ENCODE measurements at regions not wholly inside any gene's neighbourhood (a gene's known extent, or its start where the extent isn't known, plus 50 kb on each side); places are given as distances from the start of the nearest gene placed in this dataset.
"Not testable (repeated sequence)": the region's sequence is repeated elsewhere in the genome, so short reads cannot be mapped to it uniquely, and the experiment has no call there.

GRCh38 chr12:62168411-62168810, 91.8 kb upstream of the USP15 start:
- no peak for DNase-seq

DNA sequence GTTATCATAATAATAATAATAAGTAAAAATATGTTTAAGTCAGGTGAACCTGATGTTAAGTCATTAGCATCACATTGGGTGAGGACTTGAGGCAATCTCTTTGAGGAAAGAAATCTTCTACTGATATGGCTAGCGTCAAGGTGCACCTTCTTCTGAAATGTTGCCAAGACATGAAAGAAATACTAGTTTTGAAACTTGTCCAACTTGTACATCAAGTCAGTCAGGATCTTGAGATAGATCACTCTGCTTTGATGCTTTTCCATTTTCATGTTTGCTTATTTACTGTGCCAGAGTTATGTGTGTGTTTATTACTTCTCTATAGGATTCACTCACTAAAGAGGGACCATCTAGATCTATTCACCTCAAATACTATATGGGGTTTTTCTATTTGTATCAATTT, 90.0 kb upstream of the USP15 start:
- DNase-seq = no peak

GRCh38 chr12:62190689-62191490, 69.3 kb upstream of the USP15 start:
- no peak for DNase-seq

DNA sequence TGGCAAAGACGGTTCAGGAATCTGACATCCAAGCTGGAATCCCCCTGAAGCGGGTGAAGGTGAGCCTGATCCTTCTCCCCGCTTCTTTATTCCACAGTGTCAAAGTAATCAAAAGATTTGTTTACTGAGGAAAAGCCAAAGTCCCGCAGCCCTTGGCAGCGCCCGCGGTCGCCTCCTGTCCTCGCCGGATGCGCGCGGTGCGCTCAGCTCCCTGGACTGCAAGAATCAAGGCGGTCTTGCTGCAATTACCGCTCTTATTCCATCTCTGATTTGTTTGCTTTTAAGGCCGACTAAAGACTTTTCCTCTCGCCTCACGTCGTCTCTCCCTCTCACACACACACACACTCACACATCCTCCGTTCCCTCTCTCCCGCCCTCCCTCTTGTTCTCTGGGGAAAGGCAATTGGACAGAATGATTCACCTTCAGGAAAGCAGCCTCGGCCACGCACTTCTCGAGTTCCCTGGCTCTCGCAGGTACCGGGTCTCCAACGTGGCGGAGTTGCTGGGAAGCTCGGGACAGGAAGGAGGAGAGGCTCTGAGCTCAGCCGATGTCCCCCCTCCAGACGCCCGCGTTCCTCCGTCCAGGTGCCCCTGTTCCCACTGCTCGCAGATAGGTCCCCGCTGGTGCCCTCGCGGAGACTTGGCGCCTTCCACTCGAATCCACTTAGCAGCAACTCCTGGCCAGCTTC, 68.6 kb upstream of the USP15 start:
- DNase-seq = no peak

- peak; percentile 49 for DNase-seq
These were observed 67.9 kb upstream of the USP15 start for GRCh38 chr12:62192180-62192902.

- no peak for DNase-seq
These were observed 67.3 kb upstream of the USP15 start for GRCh38 chr12:62192903-62193250.

GRCh38 chr12:62194031-62194430, 66.2 kb upstream of the USP15 start:
- DNase-seq = no peak

DNA sequence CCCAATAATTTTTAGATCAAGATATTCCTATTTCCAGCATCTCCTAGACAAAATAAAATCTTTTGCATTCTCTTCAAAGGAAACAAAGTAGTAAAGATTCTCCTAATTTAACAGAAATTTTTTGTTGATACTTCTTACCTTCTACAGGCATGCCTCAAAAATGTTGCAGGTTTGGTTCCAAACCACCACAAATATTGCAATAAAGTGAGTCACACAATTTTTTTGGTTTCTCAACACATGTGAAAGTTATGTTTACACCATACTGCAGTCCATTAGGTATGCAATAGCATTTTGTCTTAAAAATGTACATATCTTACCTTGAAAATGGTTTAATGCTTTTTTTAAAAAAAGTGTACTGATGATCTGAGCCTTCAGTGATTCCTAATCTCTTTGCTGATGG, 65.6 kb upstream of the USP15 start:
- no peak for DNase-seq

DNA sequence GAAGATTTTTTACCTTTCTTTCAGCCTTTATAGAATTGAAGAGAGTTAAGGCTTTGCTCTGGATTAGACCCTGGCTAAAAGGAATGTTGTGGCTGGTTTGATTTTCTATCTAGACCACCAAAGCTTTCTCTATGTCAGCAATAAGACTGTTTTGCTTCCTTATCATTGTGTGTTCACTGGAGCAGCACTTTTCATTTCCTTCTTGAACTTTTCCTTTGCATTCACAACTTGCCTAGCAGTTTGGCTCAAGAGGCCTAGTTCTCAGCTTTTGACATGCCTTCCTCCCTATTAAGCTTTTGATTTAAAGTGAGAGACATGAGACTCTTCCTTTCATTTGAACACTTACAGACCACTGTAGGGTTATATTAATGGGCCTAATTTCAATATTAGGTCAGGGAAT, 64.1 kb upstream of the USP15 start:
- no peak for DNase-seq

DNA sequence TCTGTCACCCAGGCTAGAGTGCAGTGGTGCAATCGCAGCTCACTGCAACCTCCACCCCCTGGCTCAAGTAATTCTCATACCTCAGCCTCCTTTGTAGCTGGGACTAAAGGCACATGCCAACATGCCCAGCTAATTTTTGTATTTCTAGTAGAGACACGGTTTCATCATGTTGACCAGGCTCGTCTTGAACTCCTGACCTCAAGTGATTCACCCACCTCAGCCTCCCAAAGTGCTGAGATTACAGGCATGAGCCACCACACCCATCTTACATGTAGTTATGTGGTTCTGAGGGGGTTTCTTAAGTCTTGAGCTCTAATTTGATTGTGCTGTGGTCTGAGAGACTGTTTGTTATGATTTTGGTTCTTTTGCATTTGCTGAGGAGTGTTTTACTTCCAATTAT, 57.3 kb upstream of the USP15 start:
- DNase-seq = not testable (repeated sequence)

DNA sequence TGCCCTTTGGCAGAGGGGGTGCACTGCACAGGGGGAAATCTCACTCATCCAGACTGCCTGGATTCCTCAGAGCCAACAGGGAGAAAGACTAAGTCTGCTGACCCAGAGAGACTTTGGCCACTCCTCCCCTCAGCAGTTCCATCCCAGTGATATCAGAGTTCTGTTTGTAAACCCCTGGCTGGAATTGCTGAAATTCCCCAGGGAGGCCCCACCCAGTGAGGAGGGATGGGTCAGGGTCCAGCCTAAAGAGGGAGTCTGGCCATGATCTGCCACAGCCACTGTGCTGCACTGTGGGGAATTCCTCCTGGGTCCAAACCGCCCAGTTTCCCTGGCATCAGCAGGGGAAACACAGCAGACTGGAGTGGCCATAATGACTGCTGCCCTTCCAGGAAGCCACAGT, 54.9 kb upstream of the USP15 start:
- no peak for DNase-seq

GRCh38 chr12:62207248-62207647, 53.0 kb upstream of the USP15 start:
- DNase-seq = no peak

Measured in NCI-H1436 treated with DMSO at 0.1 percent for 48 hours (cell line).